ENCODE measurements at regions not wholly inside any gene's neighbourhood (a gene's known extent, or its start where the extent isn't known, plus 50 kb on each side); places are given as distances from the start of the nearest gene placed in this dataset.

- H3K4me1 Mint-ChIP-seq (ENCODE audit: unreplicated experiment) = peaks cover 6% of the 10 kb centered on the region
- no peaks in the 10 kb centered on the region for H3K36me3 Mint-ChIP-seq
- DNase-seq (ENCODE audit: extremely low spot score, unreplicated experiment) = no peak
- H3K4me3 Mint-ChIP-seq = no peak overlapping the region
- H3K9me3 Mint-ChIP-seq = no peaks in the 10 kb centered on the region
- TF ChIP-seq CTCF (conservative IDR thresholded peaks at IDR 0.05) = no peak
- no peak overlapping the region for H3K27ac Mint-ChIP-seq
- no peaks in the 10 kb centered on the region for H3K27me3 Mint-ChIP-seq
These were observed 1062.3 kb upstream of the CRIM1 start for GRCh38 chr2:35293261-35293660.

GRCh38 chr2:35292199-35292598 is 1063.4 kb upstream of the CRIM1 start:
- H3K36me3 Mint-ChIP-seq = no peaks in the 10 kb centered on the region
- peaks cover 2% of the 10 kb centered on the region for H3K9me3 Mint-ChIP-seq
- no peak overlapping the region for H3K4me3 Mint-ChIP-seq
- H3K27ac Mint-ChIP-seq = no peak overlapping the region
- H3K4me1 Mint-ChIP-seq (ENCODE audit: unreplicated experiment) = peaks cover 6% of the 10 kb centered on the region
- TF ChIP-seq CTCF (conservative IDR thresholded peaks at IDR 0.05) = no peak
- DNase-seq (ENCODE audit: extremely low spot score, unreplicated experiment) = no peak
- no peaks in the 10 kb centered on the region for H3K27me3 Mint-ChIP-seq

GRCh38 chr2:35281702-35282101 is 1073.9 kb upstream of the CRIM1 start:
- no peaks in the 10 kb centered on the region for H3K9me3 Mint-ChIP-seq
- no peak overlapping the region for H3K27ac Mint-ChIP-seq
- TF ChIP-seq CTCF (conservative IDR thresholded peaks at IDR 0.05) = no peak
- H3K4me3 Mint-ChIP-seq = no peak overlapping the region
- no peaks in the 10 kb centered on the region for H3K27me3 Mint-ChIP-seq
- no peaks in the 10 kb centered on the region for H3K4me1 Mint-ChIP-seq (ENCODE audit: unreplicated experiment)
- no peaks in the 10 kb centered on the region for H3K36me3 Mint-ChIP-seq
- DNase-seq (ENCODE audit: extremely low spot score, unreplicated experiment) = no peak

GRCh38 chr2:35255826-35256225 is 1099.8 kb upstream of the CRIM1 start:
- Mint-ChIP-seq H3K27me3 (no peaks in the 10 kb centered on the region), H3K4me1 (ENCODE audit: unreplicated experiment) (no peaks in the 10 kb centered on the region), H3K9me3 (no peaks in the 10 kb centered on the region), H3K27ac (no peak overlapping the region), H3K4me3 (no peak overlapping the region), H3K36me3 (no peaks in the 10 kb centered on the region)
- DNase-seq (ENCODE audit: extremely low spot score, unreplicated experiment) = no peak
- no peak for TF ChIP-seq CTCF (conservative IDR thresholded peaks at IDR 0.05)

GRCh38 chr2:35251156-35251555 is 1104.4 kb upstream of the CRIM1 start:
- H3K27ac Mint-ChIP-seq = no peak overlapping the region
- H3K4me3 Mint-ChIP-seq = no peak overlapping the region
- H3K27me3 Mint-ChIP-seq = no peaks in the 10 kb centered on the region
- H3K36me3 Mint-ChIP-seq = no peaks in the 10 kb centered on the region
- H3K9me3 Mint-ChIP-seq = no peaks in the 10 kb centered on the region
- H3K4me1 Mint-ChIP-seq (ENCODE audit: unreplicated experiment) = no peaks in the 10 kb centered on the region
- DNase-seq (ENCODE audit: extremely low spot score, unreplicated experiment) = no peak
- TF ChIP-seq CTCF (conservative IDR thresholded peaks at IDR 0.05) = no peak

- H3K4me1 Mint-ChIP-seq (ENCODE audit: unreplicated experiment) = no peaks in the 10 kb centered on the region
- no peaks in the 10 kb centered on the region for H3K36me3 Mint-ChIP-seq
- no peak overlapping the region for H3K27ac Mint-ChIP-seq
- H3K27me3 Mint-ChIP-seq = no peaks in the 10 kb centered on the region
- no peak overlapping the region for H3K4me3 Mint-ChIP-seq
- no peaks in the 10 kb centered on the region for H3K9me3 Mint-ChIP-seq
- DNase-seq (ENCODE audit: extremely low spot score, unreplicated experiment) = no peak
- TF ChIP-seq CTCF (conservative IDR thresholded peaks at IDR 0.05) = no peak
These were observed 1108.9 kb upstream of the CRIM1 start for GRCh38 chr2:35246702-35247101.
